ENCODE measurements at regions not wholly inside any gene's neighbourhood (a gene's known extent, or its start where the extent isn't known, plus 50 kb on each side); places are given as distances from the start of the nearest gene placed in this dataset.

- no peak for DNase-seq (ENCODE audit: low read depth in 4 of 4, low spot score in 2 of 4)
These were observed 738.3 kb upstream of the TENM3 start for GRCh38 chr4:181504924-181505323.

DNA sequence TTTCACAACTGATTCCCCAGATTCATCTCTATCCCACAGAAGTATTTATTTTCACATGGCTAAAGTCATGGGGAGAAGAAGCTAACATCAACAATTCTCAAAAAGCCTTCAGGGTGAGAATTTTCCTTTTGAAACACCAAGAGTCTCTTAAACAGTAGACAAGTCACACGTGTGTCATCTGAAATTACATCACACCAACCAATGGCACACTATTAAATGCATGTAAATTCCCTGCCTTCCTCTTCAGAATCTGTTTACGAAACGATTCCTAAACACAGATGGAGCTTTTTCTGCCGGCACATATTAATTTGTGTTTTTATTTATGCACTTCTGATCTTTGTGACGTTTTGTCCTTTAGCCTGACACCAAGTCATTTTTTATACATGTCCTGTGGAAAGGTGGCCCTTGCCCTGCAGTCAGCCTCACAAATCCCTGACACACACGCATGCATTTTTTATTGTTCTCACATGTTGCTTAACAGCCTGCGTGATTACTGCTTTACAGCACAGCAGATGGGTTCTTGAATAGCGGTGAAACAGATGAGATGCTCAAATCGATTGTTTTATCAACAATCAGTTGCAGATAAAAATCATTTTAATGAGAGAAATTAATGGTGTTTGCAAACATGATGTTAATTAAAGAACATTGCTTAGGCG, 735.9 kb upstream of the TENM3 start:
- no peak for DNase-seq (ENCODE audit: low read depth in 4 of 4, low spot score in 2 of 4)

DNA sequence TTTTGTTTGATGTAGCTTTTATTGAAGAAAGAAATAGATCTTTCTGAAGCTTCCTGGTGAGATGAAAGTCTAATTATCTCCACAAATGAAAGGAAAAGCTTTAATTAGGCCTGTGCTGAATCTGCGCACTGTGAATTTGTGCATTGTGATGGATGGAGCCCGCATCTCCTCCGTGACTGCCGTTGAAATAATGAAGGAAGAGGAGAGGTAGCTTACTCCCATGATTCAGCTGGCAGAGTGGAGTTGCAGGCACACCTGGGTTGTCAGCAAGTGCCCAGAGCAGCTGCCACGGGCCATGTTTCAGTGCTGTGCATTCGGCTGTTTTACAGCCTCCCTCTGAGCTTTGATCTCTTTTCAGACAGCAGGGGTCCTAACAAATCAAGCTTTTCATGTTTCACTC, 735.3 kb upstream of the TENM3 start:
- DNase-seq (ENCODE audit: low read depth in 4 of 4, low spot score in 2 of 4) = no peak

DNA sequence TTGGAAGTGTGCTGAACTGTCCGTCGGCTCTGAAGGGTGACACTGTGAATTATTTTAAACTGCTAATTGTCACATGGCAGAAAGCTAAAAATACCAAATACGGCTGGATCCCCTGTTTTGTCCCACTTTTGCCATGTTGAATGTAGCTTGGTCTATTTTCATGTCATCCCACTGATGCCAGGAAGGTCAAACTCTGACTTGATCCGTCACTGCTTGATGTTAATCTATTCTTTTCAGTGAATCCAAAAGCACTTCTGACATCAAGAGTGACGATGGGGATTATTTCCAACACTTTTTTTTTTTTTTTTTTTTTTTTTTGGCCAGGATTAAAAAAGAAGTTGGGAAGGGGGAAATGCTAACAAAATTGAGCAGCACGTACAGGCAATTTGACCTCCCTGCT, 734.6 kb upstream of the TENM3 start:
- DNase-seq (ENCODE audit: low read depth in 4 of 4, low spot score in 2 of 4) = no peak

DNA sequence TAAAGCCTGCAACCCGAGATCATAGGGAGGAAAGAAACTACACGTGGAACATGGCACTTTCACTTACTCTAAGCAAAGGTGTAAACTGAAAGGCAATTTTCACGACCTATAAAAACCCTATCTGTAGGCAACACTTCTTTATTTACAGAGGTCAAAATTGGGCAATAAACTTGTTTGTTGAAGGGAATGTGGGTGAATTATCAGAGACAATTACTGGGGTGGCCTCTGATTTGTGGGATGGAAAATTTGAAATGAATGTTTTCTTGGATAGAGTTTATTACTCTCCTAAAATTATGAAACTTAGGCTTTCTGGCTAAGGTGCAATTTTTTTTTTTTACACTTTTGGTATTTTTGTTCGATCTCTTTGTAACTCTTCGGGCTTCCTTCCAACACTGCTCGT, 734.1 kb upstream of the TENM3 start:
- no peak for DNase-seq (ENCODE audit: low read depth in 4 of 4, low spot score in 2 of 4)

- DNase-seq (ENCODE audit: low read depth in 4 of 4, low spot score in 2 of 4) = no peak
These were observed 725.7 kb upstream of the TENM3 start for GRCh38 chr4:181517491-181517890.

DNA sequence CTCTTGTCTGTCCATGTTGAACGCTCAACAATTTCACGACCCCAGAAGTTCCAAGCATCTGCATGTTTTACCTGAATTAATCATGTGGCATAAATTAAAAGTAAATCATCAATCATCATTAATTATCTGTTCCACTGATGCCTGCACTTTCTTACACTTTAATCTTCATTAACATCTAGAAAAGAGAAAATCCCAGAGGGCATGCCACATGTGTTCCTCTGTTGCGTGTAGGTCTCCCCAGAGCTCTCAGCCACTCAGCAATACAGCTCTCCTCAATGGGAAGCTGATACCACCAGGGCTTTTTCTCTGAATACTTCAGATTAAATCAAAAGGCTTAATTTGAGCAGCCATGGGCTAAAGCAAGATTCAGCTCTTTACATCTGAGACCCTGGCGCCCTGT, 722.4 kb upstream of the TENM3 start:
- no peak for DNase-seq (ENCODE audit: low read depth in 4 of 4, low spot score in 2 of 4)

DNA sequence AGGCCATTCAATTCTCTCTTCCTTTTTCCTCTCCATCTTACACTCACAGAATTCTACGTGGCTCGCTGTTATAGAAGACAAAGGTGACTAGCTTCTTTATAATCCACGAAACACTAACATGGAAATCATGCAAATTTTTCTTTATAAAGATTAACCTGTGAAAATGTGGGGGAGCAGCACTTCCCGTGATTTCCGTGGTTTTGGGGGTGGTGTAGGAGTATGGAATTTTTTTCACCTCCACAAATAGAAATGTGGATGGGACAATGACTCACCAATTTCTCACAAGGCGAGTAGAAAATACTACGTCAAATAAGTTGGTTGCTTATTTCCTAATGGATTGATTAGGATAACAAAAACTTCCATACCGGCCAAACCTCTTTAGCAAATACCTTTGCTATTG, 719.2 kb upstream of the TENM3 start:
- no peak for DNase-seq (ENCODE audit: low read depth in 4 of 4, low spot score in 2 of 4)

GRCh38 chr4:181524499-181524898, 718.7 kb upstream of the TENM3 start:
- DNase-seq (ENCODE audit: low read depth in 4 of 4, low spot score in 2 of 4) = no peak

- peak in 1 of 4 donors; percentile 53 for DNase-seq (ENCODE audit: low read depth in 4 of 4, low spot score in 2 of 4)
These were observed 717.6 kb upstream of the TENM3 start for GRCh38 chr4:181525634-181526033.

- DNase-seq (ENCODE audit: low read depth in 4 of 4, low spot score in 2 of 4) = peak in 1 of 4 donors; percentile 78
These were observed 714.5 kb upstream of the TENM3 start for GRCh38 chr4:181528570-181529184.

DNA sequence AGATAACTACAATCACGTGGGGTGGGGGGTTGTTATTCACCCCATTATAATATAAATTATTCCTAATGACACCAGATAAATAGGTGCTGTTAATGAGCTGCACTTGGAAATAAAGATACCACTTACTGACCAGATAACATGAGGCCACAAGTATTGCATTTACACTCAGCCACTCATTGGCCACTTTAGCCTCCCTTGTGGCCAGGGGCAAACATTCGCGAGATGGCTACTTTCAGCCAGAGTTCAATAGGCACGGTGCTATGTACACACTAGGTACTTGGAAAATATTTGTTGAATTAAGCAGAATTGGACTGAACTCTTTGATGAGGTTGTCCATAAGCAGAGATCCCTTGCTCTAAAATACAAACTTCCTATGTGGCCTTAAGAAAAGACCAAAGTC, 713.7 kb upstream of the TENM3 start:
- no peak for DNase-seq (ENCODE audit: low read depth in 4 of 4, low spot score in 2 of 4)

DNA sequence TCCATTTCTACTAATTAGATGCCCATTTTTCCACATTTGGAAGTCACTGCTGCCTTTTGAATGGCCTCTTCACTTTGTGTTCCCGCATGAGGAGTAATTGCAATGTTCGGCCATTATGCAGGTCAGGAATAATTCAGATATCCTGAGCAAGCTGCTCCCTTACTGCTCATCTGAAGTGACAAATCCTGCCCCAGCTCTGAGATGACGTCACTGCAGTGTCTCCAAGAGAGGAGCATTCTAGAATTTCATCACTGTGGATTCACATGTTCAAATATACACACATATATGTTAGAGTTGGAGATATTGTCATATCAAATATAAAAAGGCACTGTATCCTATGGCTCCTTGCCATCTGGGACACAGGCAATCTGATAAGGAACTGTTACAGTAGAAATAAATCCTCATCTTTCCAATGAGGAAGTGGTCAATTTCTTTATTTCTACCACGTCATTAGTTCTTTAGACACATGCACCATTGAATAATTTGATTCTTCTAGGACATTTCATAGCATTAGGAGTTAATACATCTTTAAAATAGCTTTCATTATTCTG, 706.9 kb upstream of the TENM3 start:
- DNase-seq (ENCODE audit: low read depth in 4 of 4, low spot score in 2 of 4) = no peak

GRCh38 chr4:181536811-181537434, 706.3 kb upstream of the TENM3 start:
- no peak for DNase-seq (ENCODE audit: low read depth in 4 of 4, low spot score in 2 of 4)

GRCh38 chr4:181538431-181538830, 704.8 kb upstream of the TENM3 start:
- DNase-seq (ENCODE audit: low read depth in 4 of 4, low spot score in 2 of 4) = no peak

- DNase-seq (ENCODE audit: low read depth in 4 of 4, low spot score in 2 of 4) = no peak
These were observed 701.8 kb upstream of the TENM3 start for GRCh38 chr4:181541396-181541795.

GRCh38 chr4:181548873-181549575, 694.2 kb upstream of the TENM3 start:
- DNase-seq (ENCODE audit: low read depth in 4 of 4, low spot score in 2 of 4) = no peak

- DNase-seq (ENCODE audit: low read depth in 4 of 4, low spot score in 2 of 4) = no peak
These were observed 693.5 kb upstream of the TENM3 start for GRCh38 chr4:181549576-181550188.

DNA sequence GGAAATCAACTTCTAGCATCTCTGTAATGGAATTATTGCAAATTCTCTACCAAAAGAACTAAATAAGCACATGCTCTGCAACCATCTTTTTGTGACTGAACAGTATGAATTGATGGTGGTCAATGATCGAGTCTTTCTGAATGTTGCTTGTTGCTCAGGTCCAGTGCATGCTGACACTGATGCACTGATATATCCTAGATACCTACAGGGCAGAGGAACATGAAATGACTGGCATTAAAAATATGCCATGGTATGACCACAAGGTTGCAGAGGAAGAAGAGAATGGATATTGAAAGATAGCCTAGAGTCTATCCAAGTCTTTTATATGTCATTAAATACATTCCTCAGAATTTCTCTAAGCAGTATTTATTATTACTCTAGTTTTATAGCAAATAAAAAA, 692.8 kb upstream of the TENM3 start:
- no peak for DNase-seq (ENCODE audit: low read depth in 4 of 4, low spot score in 2 of 4)

DNA sequence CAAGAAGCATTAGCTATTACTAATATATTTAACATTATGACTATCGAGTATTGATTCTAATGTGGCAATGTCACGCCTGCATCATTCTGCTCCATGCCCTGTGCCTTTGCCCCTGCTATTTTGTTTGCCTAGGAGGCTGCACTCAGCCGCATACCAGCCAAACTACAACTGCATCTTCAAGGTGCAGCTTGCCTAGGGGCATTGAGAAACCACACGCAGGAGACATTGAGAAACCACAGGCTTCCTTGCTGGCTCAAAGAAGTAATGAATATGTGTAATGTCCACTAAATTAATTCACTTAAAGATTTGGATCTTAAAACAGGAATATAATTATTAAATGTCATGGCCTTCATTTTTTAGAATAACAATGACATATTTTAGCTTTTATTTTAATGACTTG, 683.6 kb upstream of the TENM3 start:
- no peak for DNase-seq (ENCODE audit: low read depth in 4 of 4, low spot score in 2 of 4)

DNA sequence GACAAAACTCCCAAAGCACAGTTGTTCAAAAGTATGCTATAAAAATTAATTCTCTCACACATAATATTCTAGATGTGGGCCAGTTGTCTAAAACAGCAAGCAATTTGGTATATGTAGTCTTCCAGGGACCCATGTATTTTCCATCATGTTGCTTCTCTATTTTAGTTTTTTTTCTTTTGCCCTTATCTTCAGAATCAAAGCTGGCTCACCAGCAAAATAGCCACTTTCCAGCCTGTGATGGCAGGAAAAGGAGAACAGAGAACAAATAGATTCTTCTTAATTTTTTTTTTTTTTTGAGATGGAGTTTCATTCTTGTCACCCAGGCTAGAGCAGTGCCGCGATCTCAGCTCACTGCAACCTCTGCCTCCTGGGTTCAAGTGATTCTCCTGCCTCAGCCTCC, 680.8 kb upstream of the TENM3 start:
- no peak for DNase-seq (ENCODE audit: low read depth in 4 of 4, low spot score in 2 of 4)
